NOMO-1 (cell line): ENCODE measurements at regions not wholly inside any gene's neighbourhood (a gene's known extent, or its start where the extent isn't known, plus 50 kb on each side); places are given as distances from the start of the nearest gene placed in this dataset.

Source experiments
- DNase-seq, 2 experiments: peaks; one replicate each; lab custom pipeline; 2025; ENCODE audit not compliant: unreplicated experiment in 2 of 2; lab: John Stamatoyannopoulos, UW

GRCh38 chr5:33343676-33344327, 97.0 kb upstream of the TARS1 start:
- no peak for DNase-seq

GRCh38 chr5:33346534-33346933, 94.2 kb upstream of the TARS1 start:
- no peak for DNase-seq

GRCh38 chr5:33361781-33362180, 79.0 kb upstream of the TARS1 start:
- DNase-seq, result no peak

GRCh38 chr5:33362915-33363314, 77.8 kb upstream of the TARS1 start:
- peak; percentile 63 to 84 for DNase-seq

- no peak for DNase-seq
Measured at GRCh38 chr5:33363537-33363936, 77.2 kb upstream of the TARS1 start.

- DNase-seq, result peak; percentile 91 to 94
Measured at GRCh38 chr5:33364406-33364805, 76.4 kb upstream of the TARS1 start.

- DNase-seq, result peak; percentile 87 to 100
Measured at GRCh38 chr5:33367416-33367815, 73.3 kb upstream of the TARS1 start.

GRCh38 chr5:33369485-33370465, 71.0 kb upstream of the TARS1 start:
- DNase-seq, result peak; percentile 86 to 96

GRCh38 chr5:33370466-33370859, 70.3 kb upstream of the TARS1 start:
- DNase-seq, result peak; percentile 86 to 96

GRCh38 chr5:33371660-33372059, 69.1 kb upstream of the TARS1 start:
- DNase-seq, result no peak

GRCh38 chr5:33372721-33373472, 67.9 kb upstream of the TARS1 start:
- DNase-seq, result peak; percentile 14 to 73

- DNase-seq, result no peak
Measured at GRCh38 chr5:33375900-33376299, 64.9 kb upstream of the TARS1 start.

- peak; percentile 95 to 96 for DNase-seq
Measured at GRCh38 chr5:33379757-33380156, 61.0 kb upstream of the TARS1 start.

GRCh38 chr5:33381243-33381642, 59.5 kb upstream of the TARS1 start:
- no peak for DNase-seq
